ENCODE measurements at regions not wholly inside any gene's neighbourhood (a gene's known extent, or its start where the extent isn't known, plus 50 kb on each side); places are given as distances from the start of the nearest gene placed in this dataset.

GRCh38 chr13:95456815-95457214 lies 95.7 kb upstream of the CLDN10 start:
- TF ChIP-seq CTCF (conservative IDR thresholded peaks at IDR 0.05 in 1 of 2, IDR thresholded peaks at IDR 0.05 in 1 of 2; ENCODE audit: low read depth in 1 of 2, low read length in 2 of 2) (no peak), EZH2 (IDR thresholded peaks at IDR 0.05; ENCODE audit: low read length, missing control alignments) (no peak)
